OCI-LY1 (cell line): ENCODE measurements at regions not wholly inside any gene's neighbourhood (a gene's known extent, or its start where the extent isn't known, plus 50 kb on each side); places are given as distances from the start of the nearest gene placed in this dataset.

Source experiments
- CTCF ChIP-seq: fragments of 200-600 bp; sonication (generic), shearing (Covaris generic); IDR thresholded peaks from 2 replicates; pipeline ENCODE4 v1.5.1; 2017; ENCODE audit warnings: mild to moderate bottlenecking, antibody characterized with exemption, low read length, moderate library complexity, mixed read lengths
- EZH2 ChIP-seq: fragments of 200-600 bp; sonication (generic), shearing (Covaris generic); IDR thresholded peaks from 2 replicates; pipeline ENCODE4 v1.8.0; 2017; ENCODE audit warnings: borderline replicate concordance, mixed run types, mild to moderate bottlenecking, antibody characterized with exemption, low read length, moderate library complexity, mixed read lengths

DNA sequence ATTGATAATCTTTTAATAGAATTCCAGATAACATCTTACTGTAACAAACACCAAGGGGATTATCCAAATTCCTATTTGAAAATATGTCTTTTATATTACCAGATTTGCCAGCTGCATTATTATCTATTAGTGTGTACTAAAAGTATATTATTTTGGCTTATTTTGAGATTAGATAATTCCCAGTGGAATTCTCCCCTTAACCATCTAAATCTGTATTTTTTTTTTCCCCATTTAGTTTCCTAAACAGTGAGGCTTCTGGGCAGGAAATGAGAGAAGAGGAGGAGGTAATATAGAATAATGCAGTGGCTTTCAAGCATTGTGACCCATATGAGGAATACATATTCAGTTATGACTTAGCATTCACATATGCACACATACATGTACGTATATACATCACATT is 53.5 kb upstream of the ABL1 start:
- TF ChIP-seq CTCF = no peak
- no peak for TF ChIP-seq EZH2
